ENCODE measurements at regions not wholly inside any gene's neighbourhood (a gene's known extent, or its start where the extent isn't known, plus 50 kb on each side); places are given as distances from the start of the nearest gene placed in this dataset.
"Not testable (repeated sequence)": the region's sequence is repeated elsewhere in the genome, so short reads cannot be mapped to it uniquely, and the experiment has no call there.

DNA sequence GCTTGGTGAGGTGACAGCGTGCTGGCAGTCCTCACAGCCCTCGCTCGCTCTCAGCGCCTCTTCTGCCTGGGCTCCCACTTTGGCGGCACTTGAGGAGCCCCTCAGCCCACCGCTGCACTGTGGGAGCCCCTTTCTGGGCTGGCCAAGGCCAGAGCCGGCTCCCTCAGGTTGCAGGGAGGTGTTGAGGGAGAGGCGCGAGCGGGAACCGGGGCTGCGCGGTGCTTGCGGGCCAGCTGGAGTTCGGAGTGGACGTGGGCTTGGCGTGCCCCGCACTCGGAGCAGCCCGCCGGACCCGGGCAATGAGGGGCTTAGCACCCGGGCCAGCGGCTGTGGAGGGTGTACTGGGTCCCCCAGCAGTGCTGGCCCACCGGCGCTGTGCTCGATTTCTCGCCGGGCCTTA lies 134.2 kb upstream of the BASP1 start:
- not testable (repeated sequence) for TF ChIP-seq ZNF331 (CRISPR knock-in tag; IDR thresholded peaks at IDR 0.05; ENCODE audit: low read depth); CTCF (conservative IDR thresholded peaks at IDR 0.05; ENCODE audit: low read depth in 2 of 2); REST (IDR thresholded peaks at IDR 0.05; ENCODE audit: unreplicated experiment); EZH2 (IDR thresholded peaks at IDR 0.05; ENCODE audit: low read depth, unreplicated experiment); CREB1 (CRISPR knock-in tag; IDR thresholded peaks at IDR 0.05; ENCODE audit: low read depth); STAT1 (IDR thresholded peaks at IDR 0.05; ENCODE audit: unreplicated experiment); POLR2AphosphoS5 (IDR thresholded peaks at IDR 0.05; ENCODE audit: low read depth); EZH2phosphoT487 (IDR thresholded peaks at IDR 0.05; ENCODE audit: unreplicated experiment)
